GM19455 (cell line): ENCODE measurements at regions not wholly inside any gene's neighbourhood (a gene's known extent, or its start where the extent isn't known, plus 50 kb on each side); places are given as distances from the start of the nearest gene placed in this dataset.

ENCODE experiments used
- ATAC-seq: cut with Tn5 transposase; IDR thresholded peaks from one replicate; pipeline ENCODE4 v1.9.1; 2021; ENCODE audit not compliant: unreplicated experiment

DNA sequence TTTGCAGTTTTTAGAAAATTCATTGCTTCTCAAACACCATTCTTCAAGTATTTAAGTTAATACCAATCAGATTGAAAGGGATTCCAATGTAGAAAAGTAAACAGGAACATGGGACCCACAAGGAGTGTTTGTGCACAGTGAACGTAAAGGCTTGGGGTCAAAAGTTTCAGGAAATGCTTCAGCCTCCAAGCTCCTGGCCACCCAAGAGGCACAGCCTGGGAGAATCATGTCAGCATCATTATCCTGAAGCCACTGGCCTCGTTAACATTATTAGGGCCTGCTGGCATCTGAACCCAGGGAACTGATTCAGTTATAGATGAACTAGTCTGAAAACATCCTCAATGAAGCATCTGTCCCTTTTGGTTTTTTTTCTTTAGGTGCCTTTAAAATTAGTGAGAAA is 122.9 kb downstream of the NXNL2 start:
- ATAC-seq, result no peak

DNA sequence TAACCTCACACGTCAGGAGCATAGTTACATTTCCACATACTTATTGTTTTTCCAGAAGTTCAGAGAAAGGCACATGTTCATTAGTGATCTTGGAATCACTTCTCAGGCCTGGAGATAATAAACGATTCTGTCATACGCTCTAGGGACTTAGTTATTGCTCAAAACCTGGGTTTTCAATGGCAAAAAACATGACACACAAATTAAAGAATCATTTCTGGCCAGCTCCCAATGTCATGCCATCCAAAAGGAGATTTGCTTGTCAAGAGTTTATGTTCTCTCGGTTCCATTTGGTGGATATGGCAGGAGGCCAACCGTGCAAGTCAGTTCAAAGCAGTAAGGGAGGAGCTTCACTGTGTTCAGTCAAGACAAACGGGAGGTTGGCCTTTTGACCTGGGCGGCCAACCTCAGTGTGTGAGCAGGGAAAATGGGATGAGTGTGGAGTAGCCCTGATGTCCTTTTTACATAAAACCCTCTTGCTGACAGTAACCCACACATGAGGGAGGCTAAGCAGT is 123.4 kb downstream of the NXNL2 start:
- no peak for ATAC-seq

DNA sequence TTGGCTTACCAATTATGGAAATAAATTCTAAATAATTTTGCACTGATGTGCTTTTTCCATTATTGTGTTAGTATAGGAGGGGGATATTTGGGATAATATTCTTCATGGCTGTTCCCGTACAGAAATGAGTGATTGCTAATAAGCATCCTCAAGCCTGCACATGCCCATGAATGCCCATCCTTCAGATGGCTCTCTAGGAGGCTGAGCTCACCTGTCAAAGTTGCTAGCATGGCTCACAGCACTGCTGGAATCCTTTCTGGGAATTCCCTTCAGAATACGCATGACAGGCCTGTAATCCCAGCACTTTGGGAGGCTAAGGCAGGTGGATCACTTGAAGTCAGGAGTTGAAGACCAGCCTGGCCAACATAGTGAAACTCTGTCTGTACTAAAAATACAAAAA is 124.1 kb downstream of the NXNL2 start:
- ATAC-seq, result no peak

DNA sequence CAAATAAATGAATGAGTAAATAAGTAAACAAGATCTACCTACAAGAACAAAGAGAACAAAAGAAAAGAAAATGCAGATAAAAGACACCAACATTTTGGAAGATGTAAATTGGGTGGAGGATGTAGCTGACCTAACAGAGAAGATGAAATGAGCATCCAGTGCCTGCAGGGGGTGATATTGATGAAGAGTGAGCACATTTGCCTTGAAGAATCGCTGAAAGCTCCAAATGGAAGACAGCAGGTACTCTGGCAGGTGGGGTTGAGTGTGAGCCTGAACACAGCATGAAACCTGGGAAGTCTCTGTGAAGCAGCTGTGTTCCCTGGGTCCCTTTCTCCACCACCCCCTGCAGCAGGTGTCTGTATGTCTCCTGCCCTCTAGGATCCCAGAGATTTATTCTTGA is 125.6 kb downstream of the NXNL2 start:
- ATAC-seq, result no peak

DNA sequence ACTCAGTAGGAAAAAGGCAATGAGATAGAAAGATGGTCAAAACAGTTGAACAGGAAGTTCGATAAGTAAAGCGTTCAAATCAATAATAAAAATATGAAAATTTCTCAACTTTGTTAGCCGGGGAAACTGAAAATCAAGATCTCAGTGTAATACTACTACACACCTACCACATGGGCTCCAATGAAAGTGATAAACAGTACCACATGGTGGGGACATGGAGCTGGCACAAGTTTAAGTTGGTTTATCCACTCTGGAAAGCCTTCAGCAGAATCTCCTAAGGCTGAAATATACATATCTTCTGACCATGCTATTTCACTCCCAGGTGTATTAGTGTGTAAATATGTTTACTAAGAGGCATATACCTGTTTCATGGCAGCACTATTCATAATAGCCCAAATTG is 126.8 kb downstream of the NXNL2 start:
- no peak for ATAC-seq

DNA sequence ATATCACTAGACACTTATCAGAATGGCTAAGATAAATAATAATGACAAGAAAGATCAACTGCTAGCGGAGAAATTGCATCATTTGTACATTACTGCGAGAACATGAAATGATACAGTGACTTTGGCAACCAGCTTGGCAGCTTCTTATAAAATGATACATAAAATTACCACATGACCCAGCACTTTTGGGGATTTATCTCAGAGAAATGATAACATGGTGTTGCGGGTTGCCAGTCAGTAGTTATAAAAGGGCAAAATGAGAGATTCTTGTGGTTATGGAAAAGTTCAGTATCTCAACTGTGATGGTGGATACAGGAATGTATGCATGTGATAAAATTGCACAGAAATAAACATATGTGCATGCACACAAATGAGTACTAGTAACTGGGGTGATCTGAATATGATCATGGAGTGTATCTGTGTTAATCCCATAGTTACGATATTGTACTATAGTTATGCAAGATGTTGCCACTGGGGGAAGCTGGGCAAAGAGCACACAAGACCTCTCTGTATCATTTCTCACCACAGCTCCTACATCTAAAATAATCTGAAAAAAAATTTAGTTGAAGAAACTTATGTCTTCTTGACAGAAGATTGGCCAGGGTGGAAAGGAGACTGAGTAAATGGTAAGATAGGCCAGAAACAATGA is 128.9 kb downstream of the NXNL2 start:
- ATAC-seq, result no peak

DNA sequence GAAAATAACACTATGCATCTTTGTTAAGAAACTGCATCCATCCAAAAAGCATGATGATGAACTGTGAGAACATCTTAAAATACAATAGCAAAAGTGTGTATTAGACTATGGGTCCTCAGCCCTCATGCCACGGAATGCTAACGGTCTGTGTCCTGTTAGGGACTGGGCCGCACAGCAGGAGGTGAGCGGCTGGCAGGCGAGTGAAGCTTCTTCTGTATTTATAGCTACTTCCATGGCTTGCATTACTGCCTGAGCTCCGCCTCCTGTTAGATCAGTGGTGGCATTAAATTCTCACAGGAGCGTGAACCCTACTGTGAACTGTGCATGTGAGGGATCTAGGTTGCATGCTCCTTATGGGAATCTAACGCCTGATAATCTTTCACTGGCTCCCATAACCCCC is 129.8 kb downstream of the NXNL2 start:
- no peak for ATAC-seq

GRCh38 chr9:88672874-88673689 is 138.1 kb downstream of the NXNL2 start:
- no peak for ATAC-seq

GRCh38 chr9:88673886-88674285 is 138.9 kb downstream of the NXNL2 start:
- ATAC-seq, result no peak

GRCh38 chr9:88676644-88677043 is 141.7 kb downstream of the NXNL2 start:
- ATAC-seq, result no peak

DNA sequence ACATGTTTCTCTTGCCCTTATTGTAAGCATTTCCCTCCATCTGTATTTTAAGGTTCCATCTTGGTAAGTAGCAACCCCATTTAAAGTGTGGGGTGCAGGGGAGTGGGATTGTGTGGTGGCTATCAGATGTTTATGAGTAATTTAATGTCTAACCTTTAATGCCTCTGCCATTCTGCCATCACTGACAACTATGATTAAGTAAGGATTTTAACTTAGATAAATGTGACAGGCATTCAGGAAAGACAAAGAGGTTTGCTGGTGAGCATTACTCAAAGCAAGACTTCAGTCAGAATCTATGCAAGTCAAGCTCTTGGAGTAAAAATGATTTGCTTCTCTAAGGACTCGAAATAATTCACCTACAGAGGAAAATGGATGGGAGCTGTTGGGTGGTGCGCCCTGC is 143.0 kb downstream of the NXNL2 start:
- ATAC-seq, result no peak

DNA sequence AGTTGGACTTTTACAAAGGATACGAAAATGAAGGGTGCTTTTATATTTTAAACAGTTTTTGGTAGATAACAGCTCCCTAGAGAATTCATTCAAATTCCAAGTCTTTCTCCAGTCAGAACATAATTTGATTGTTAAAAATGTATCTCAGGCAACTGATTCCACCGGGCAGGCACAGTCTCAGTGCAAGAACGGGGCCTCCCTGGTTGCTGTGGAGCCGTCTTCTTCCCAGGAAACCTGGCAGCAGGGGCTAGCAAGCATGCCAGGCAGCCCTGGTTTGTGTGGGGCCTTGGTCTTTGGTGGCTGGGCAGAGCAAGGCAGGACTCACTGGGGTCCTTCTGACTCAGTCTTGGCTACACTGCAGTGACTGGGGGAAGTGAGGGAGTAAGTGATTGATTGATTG is 143.5 kb downstream of the NXNL2 start:
- no peak for ATAC-seq

DNA sequence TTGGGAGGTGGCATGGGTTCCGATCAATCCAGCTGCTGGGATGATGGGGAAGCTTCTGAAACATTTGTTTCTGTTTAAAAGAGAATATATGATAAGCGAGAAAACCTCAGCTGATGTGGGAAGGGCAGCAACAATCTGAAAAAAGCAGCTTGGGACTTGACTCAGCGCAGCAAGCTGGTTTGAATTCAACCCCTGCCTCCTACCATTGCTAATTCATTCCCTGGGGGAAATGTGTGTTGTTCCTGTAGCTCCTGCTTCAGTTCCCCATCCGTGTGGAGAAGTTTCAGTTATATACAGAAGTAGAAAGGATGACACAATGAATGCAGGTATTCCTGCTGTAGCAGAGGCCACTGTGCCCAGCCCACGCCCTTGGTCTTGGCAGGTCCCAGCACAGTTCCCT is 145.1 kb downstream of the NXNL2 start:
- ATAC-seq, result no peak

DNA sequence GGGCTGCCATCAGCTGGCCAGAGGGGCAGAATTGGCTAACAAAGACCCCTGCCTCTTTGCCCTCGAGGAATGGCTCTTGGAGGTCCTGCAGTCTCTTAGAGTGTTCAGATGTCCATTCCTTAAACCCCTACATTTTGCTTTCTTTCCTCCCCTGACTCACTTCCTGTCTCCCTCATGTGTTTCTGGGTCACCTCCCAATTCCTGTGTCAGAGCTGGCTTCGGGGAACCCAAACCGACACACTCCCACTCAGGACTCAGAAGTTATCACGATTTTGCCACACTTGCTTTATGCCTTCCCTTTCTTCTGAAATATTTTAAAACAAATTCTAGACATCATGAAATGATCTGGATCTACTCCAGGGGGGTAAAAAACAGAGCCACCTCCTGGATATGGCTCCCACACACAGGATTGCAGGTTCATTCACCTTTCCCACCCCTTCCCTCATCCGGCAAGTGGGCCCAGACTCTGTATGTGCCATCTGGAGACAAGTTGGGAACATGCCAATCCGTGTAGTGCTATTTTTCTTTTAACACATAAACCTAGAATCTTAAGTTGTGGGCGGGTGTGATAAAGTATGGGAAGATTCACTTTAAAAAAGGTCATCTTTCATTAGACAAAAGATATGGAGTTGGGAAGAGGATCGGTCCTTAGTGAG is 145.7 kb downstream of the NXNL2 start:
- no peak for ATAC-seq

- no peak for ATAC-seq
These were observed 146.5 kb downstream of the NXNL2 start for GRCh38 chr9:88681434-88681833.

- no peak for ATAC-seq
These were observed 147.5 kb downstream of the NXNL2 start for GRCh38 chr9:88682431-88682831.

DNA sequence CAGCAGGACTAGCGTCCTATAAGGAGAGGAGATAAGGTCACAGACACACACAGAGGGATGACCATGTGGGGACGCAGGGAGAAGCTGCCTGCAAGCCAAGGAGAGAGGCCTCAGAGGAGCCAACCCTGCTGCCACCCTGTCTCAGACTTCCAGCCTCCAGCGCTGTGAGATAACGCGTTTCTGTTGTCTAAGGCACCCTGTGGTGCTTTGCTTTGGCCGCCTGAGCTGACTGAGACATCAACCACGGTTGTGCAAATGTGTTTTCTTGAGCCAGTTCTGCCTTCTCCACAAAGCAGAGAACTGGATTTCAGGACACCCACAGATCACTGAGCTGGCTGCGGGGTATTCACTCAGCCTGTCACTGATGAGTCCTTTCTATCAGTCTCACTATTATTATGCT is 149.1 kb downstream of the NXNL2 start:
- ATAC-seq, result no peak

DNA sequence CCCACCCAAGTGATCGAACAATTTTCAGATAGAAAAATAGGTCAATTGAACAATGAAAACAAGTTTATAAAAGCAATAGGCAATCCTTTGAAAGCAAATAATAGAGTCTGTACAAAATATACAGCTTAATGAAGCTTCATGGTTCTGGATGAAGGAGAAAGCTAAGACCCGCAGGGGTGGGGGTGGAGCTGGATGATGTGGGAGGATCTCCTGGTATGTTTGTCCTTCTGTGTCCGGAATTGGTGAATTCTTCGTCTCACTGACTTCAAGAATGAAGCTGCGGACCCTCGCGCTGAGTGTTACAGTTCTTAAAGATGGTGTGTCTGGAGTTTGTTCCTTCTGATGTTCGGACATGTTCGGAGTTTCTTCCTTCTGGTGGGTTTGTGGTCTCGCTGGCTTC is 149.9 kb downstream of the NXNL2 start:
- ATAC-seq, result no peak

GRCh38 chr9:88685966-88686365 is 151.0 kb downstream of the NXNL2 start:
- no peak for ATAC-seq

GRCh38 chr9:88689509-88690298 is 154.7 kb downstream of the NXNL2 start:
- no peak for ATAC-seq

DNA sequence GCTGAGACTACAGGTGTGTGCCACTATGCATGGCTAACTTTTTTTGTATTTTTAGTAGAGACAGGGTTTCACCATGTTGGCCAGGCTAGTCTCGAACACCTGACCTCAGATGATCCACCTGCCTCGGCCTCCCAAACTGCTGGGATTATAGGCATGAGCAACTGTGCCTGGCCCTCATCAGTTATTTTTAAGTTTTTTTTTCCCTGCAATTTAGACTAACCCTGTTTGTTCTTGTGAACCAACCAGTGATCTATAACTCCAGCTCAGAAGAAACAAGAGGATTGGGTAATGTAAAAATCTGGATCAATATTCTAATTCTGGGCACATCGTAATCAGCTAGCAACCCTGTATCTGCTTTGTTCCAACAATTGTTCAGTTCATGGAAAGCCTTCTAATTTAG is 155.7 kb downstream of the NXNL2 start:
- ATAC-seq, result no peak
